ENCODE measurements at regions not wholly inside any gene's neighbourhood (a gene's known extent, or its start where the extent isn't known, plus 50 kb on each side); places are given as distances from the start of the nearest gene placed in this dataset.

DNA sequence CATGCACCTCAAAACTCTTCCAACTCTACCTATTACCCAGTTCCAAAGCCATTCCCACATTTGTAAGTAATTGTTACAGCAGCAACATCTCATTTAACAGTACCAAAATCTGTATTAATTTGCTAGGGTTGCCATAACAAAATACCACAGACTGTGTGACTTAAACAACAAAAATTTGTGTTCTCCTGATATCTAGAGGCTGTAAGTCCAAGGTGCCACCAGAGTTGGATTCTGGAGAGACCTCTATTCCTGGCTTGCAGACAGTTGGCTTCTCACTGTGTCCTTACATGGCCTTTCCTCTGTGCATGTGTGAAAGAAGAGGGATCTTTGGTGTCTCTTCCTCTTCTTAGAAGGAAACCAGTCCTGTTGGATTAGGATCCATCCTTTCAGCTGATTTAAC is 203.8 kb upstream of the PIK3R1 start:
- H3K4me3 Mint-ChIP-seq, result no peak overlapping the region
- peaks cover 4% of the 10 kb centered on the region for H3K27me3 Mint-ChIP-seq (ENCODE audit: low read depth)
- H3K4me1 Mint-ChIP-seq (ENCODE audit: low read depth), result no peaks in the 10 kb centered on the region
- no peaks in the 10 kb centered on the region for H3K36me3 Mint-ChIP-seq (ENCODE audit: insufficient read depth)
- ATAC-seq (no peak), DNase-seq (no peak)
- H3K9me3 Mint-ChIP-seq, result no peaks in the 10 kb centered on the region

- Mint-ChIP-seq H3K4me3 (no peak overlapping the region), H3K36me3 (ENCODE audit: insufficient read depth) (no peaks in the 10 kb centered on the region), H3K4me1 (ENCODE audit: low read depth) (no peaks in the 10 kb centered on the region), H3K9me3 (no peaks in the 10 kb centered on the region), H3K27me3 (ENCODE audit: low read depth) (peaks cover 4% of the 10 kb centered on the region)
- DNase-seq (no peak), ATAC-seq (no peak)
Observed at GRCh38 chr5:68011259-68011760, 204.2 kb upstream of the PIK3R1 start.

GRCh38 chr5:68010740-68011139 is 204.8 kb upstream of the PIK3R1 start:
- DNase-seq (no peak), ATAC-seq (no peak)
- Mint-ChIP-seq H3K4me3 (no peak overlapping the region), H3K36me3 (ENCODE audit: insufficient read depth) (no peaks in the 10 kb centered on the region), H3K27me3 (ENCODE audit: low read depth) (peaks cover 4% of the 10 kb centered on the region), H3K4me1 (ENCODE audit: low read depth) (no peaks in the 10 kb centered on the region), H3K9me3 (no peaks in the 10 kb centered on the region)

DNA sequence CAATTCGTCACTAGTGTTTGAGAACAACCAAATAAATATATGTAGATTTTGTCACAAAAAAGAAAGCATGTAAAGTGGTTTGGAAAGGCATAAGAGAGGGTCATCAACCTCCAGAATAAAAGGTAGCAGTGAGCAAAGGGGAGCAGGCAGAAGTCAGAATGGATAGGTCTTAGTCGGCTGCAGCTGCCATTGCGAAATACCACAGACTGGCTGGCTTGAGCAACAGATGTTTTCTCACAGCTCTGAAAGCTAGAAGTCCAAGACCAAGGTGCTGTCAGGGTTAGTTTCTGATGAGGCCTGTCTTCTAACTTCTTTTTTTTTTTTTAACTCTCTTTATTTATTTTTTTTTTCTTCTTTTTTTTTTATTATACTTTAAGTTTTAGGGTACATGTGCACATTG is 208.1 kb upstream of the PIK3R1 start:
- no peaks in the 10 kb centered on the region for H3K4me1 Mint-ChIP-seq (ENCODE audit: low read depth)
- no peak overlapping the region for H3K4me3 Mint-ChIP-seq
- ATAC-seq (no peak), DNase-seq (no peak)
- no peaks in the 10 kb centered on the region for H3K9me3 Mint-ChIP-seq
- peaks cover 4% of the 10 kb centered on the region for H3K27me3 Mint-ChIP-seq (ENCODE audit: low read depth)
- H3K36me3 Mint-ChIP-seq (ENCODE audit: insufficient read depth), result no peaks in the 10 kb centered on the region

DNA sequence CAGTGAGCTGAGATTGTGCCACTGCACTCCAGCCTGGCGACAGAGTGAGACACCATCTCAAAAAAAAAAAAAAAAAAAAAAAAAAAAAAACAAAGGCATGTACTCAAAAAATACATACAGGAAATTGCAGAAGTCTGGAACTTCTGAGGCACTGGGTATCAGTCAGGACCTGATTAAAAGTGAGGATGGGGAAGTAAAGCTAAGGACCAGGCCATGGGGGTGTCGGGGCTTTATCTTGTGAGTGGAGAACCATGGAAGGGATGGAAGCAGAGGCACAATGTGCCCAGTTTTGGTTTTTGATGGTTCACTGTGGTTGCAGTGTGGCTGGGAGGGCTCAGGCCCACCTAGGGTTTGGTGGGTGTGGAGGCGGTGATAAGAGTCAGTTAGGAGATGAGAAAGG is 212.7 kb upstream of the PIK3R1 start:
- no peaks in the 10 kb centered on the region for H3K36me3 Mint-ChIP-seq (ENCODE audit: insufficient read depth)
- DNase-seq (no peak), ATAC-seq (no peak)
- no peaks in the 10 kb centered on the region for H3K4me1 Mint-ChIP-seq (ENCODE audit: low read depth)
- no peaks in the 10 kb centered on the region for H3K27me3 Mint-ChIP-seq (ENCODE audit: low read depth)
- no peaks in the 10 kb centered on the region for H3K9me3 Mint-ChIP-seq
- no peak overlapping the region for H3K4me3 Mint-ChIP-seq

- no peak overlapping the region for H3K4me3 Mint-ChIP-seq
- no peaks in the 10 kb centered on the region for H3K36me3 Mint-ChIP-seq (ENCODE audit: insufficient read depth)
- no peak for DNase-seq
- H3K27me3 Mint-ChIP-seq (ENCODE audit: low read depth), result no peaks in the 10 kb centered on the region
- ATAC-seq, result no peak
- no peaks in the 10 kb centered on the region for H3K9me3 Mint-ChIP-seq
- no peaks in the 10 kb centered on the region for H3K4me1 Mint-ChIP-seq (ENCODE audit: low read depth)
Observed at GRCh38 chr5:68000805-68001204, 214.8 kb upstream of the PIK3R1 start.

GRCh38 chr5:67999391-67999790 is 216.2 kb upstream of the PIK3R1 start:
- Mint-ChIP-seq H3K27me3 (ENCODE audit: low read depth) (no peaks in the 10 kb centered on the region), H3K4me3 (no peak overlapping the region), H3K36me3 (ENCODE audit: insufficient read depth) (no peaks in the 10 kb centered on the region), H3K4me1 (ENCODE audit: low read depth) (no peaks in the 10 kb centered on the region), H3K9me3 (no peaks in the 10 kb centered on the region)
- ATAC-seq (no peak), DNase-seq (no peak)

- H3K36me3 Mint-ChIP-seq (ENCODE audit: insufficient read depth), result no peaks in the 10 kb centered on the region
- H3K9me3 Mint-ChIP-seq, result no peaks in the 10 kb centered on the region
- H3K4me1 Mint-ChIP-seq (ENCODE audit: low read depth), result no peaks in the 10 kb centered on the region
- DNase-seq (no peak), ATAC-seq (no peak)
- H3K27me3 Mint-ChIP-seq (ENCODE audit: low read depth), result peaks cover 4% of the 10 kb centered on the region
- no peak overlapping the region for H3K4me3 Mint-ChIP-seq
Observed at GRCh38 chr5:67998709-67999261, 216.8 kb upstream of the PIK3R1 start.

DNA sequence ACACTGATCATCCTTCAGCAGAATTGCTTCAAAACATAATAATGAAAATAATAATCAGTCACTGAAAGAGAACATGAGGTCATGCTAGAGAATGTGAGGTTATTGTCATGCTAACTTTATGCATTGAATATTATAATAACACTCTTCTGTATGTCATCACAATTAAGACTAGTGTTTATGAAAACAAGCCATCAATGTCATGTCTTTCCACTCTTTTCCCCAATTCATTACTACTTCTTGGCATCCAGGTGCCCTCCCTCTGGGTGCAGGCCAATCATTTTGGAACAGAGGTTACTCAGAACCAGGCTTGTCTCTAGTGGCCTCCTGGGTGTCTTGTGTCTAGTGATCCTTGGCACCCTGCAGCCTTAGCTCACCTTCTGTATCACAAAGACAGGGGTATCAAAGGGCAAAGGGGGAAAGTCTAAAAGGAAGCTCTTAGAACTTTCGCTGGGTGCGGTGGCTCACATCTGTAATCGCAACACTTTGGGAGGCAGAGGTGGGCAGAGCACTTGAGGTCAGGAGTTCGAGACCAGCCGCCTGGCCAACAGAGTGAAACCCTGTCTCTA is 217.6 kb upstream of the PIK3R1 start:
- peaks cover 4% of the 10 kb centered on the region for H3K27me3 Mint-ChIP-seq (ENCODE audit: low read depth)
- H3K4me3 Mint-ChIP-seq, result no peak overlapping the region
- no peaks in the 10 kb centered on the region for H3K36me3 Mint-ChIP-seq (ENCODE audit: insufficient read depth)
- no peaks in the 10 kb centered on the region for H3K4me1 Mint-ChIP-seq (ENCODE audit: low read depth)
- ATAC-seq (no peak), DNase-seq (no peak)
- no peaks in the 10 kb centered on the region for H3K9me3 Mint-ChIP-seq

- peaks cover 4% of the 10 kb centered on the region for H3K27me3 Mint-ChIP-seq (ENCODE audit: low read depth)
- no peaks in the 10 kb centered on the region for H3K4me1 Mint-ChIP-seq (ENCODE audit: low read depth)
- no peak for ATAC-seq
- no peaks in the 10 kb centered on the region for H3K36me3 Mint-ChIP-seq (ENCODE audit: insufficient read depth)
- no peak for DNase-seq
- H3K9me3 Mint-ChIP-seq, result no peaks in the 10 kb centered on the region
- H3K4me3 Mint-ChIP-seq, result no peak overlapping the region
Observed at GRCh38 chr5:67997148-67997547, 218.4 kb upstream of the PIK3R1 start.

GRCh38 chr5:67996596-67996995 is 219.0 kb upstream of the PIK3R1 start:
- no peak overlapping the region for H3K4me3 Mint-ChIP-seq
- H3K36me3 Mint-ChIP-seq (ENCODE audit: insufficient read depth), result no peaks in the 10 kb centered on the region
- H3K4me1 Mint-ChIP-seq (ENCODE audit: low read depth), result no peaks in the 10 kb centered on the region
- ATAC-seq, result no peak
- no peaks in the 10 kb centered on the region for H3K9me3 Mint-ChIP-seq
- no peak for DNase-seq
- H3K27me3 Mint-ChIP-seq (ENCODE audit: low read depth), result peaks cover 4% of the 10 kb centered on the region

- H3K27me3 Mint-ChIP-seq (ENCODE audit: low read depth), result peaks cover 8% of the 10 kb centered on the region
- no peak overlapping the region for H3K4me3 Mint-ChIP-seq
- DNase-seq (no peak), ATAC-seq (no peak)
- no peaks in the 10 kb centered on the region for H3K4me1 Mint-ChIP-seq (ENCODE audit: low read depth)
- no peaks in the 10 kb centered on the region for H3K36me3 Mint-ChIP-seq (ENCODE audit: insufficient read depth)
- H3K9me3 Mint-ChIP-seq, result no peaks in the 10 kb centered on the region
Observed at GRCh38 chr5:67992923-67993322, 222.6 kb upstream of the PIK3R1 start.

GRCh38 chr5:67989456-67989855 is 226.1 kb upstream of the PIK3R1 start:
- H3K9me3 Mint-ChIP-seq, result no peaks in the 10 kb centered on the region
- no peak for DNase-seq
- no peaks in the 10 kb centered on the region for H3K4me1 Mint-ChIP-seq (ENCODE audit: low read depth)
- no peak overlapping the region for H3K4me3 Mint-ChIP-seq
- H3K27me3 Mint-ChIP-seq (ENCODE audit: low read depth), result peaks cover 8% of the 10 kb centered on the region
- no peak for ATAC-seq
- H3K36me3 Mint-ChIP-seq (ENCODE audit: insufficient read depth), result no peaks in the 10 kb centered on the region

GRCh38 chr5:67986761-67987160 is 228.8 kb upstream of the PIK3R1 start:
- H3K27me3 Mint-ChIP-seq (ENCODE audit: low read depth), result peaks cover 3% of the 10 kb centered on the region
- DNase-seq (no peak), ATAC-seq (no peak)
- no peaks in the 10 kb centered on the region for H3K9me3 Mint-ChIP-seq
- peaks cover 2% of the 10 kb centered on the region for H3K4me1 Mint-ChIP-seq (ENCODE audit: low read depth)
- no peak overlapping the region for H3K4me3 Mint-ChIP-seq
- no peaks in the 10 kb centered on the region for H3K36me3 Mint-ChIP-seq (ENCODE audit: insufficient read depth)

GRCh38 chr5:67985686-67986387 is 229.7 kb upstream of the PIK3R1 start:
- peaks cover 2% of the 10 kb centered on the region for H3K4me1 Mint-ChIP-seq (ENCODE audit: low read depth)
- ATAC-seq (no peak), DNase-seq (no peak)
- H3K9me3 Mint-ChIP-seq, result no peaks in the 10 kb centered on the region
- H3K4me3 Mint-ChIP-seq, result no peak overlapping the region
- peaks cover 3% of the 10 kb centered on the region for H3K27me3 Mint-ChIP-seq (ENCODE audit: low read depth)
- no peaks in the 10 kb centered on the region for H3K36me3 Mint-ChIP-seq (ENCODE audit: insufficient read depth)

Measured in activated T-cell treated with anti-CD3 and anti-CD28 coated beads, Interleukin-2, amount 50 U/mL, for 4 hours (primary cell).